SU-DHL-6 (cell line): ENCODE measurements at regions not wholly inside any gene's neighbourhood (a gene's known extent, or its start where the extent isn't known, plus 50 kb on each side); places are given as distances from the start of the nearest gene placed in this dataset.

Experiments used
- CTCF ChIP-seq: fragments of 200-600 bp; sonication (generic); IDR thresholded peaks from one replicate; pipeline ENCODE4 v1.5.1; 2017; ENCODE audit warnings: antibody characterized with exemption, mild to moderate bottlenecking, low read length, moderate library complexity; ENCODE audit not compliant: insufficient read depth, poor library complexity, severe bottlenecking
- EZH2phosphoT487 ChIP-seq: fragments of 200-600 bp; sonication (generic), shearing (Covaris generic); conservative IDR thresholded peaks from 2 replicates; pipeline ENCODE4 v1.6.1; 2018; ENCODE audit warnings: mild to moderate bottlenecking, antibody characterized with exemption, low read length, moderate library complexity, mixed read lengths

- TF ChIP-seq CTCF = no peak
- no peak for TF ChIP-seq EZH2phosphoT487
These were observed 220.1 kb downstream of the PYDC2 start for GRCh38 chr3:191680989-191681597.
